ENCODE measurements at regions not wholly inside any gene's neighbourhood (a gene's known extent, or its start where the extent isn't known, plus 50 kb on each side); places are given as distances from the start of the nearest gene placed in this dataset.

- FAIRE-seq = no peak
- TF ChIP-seq, protein P1, sequence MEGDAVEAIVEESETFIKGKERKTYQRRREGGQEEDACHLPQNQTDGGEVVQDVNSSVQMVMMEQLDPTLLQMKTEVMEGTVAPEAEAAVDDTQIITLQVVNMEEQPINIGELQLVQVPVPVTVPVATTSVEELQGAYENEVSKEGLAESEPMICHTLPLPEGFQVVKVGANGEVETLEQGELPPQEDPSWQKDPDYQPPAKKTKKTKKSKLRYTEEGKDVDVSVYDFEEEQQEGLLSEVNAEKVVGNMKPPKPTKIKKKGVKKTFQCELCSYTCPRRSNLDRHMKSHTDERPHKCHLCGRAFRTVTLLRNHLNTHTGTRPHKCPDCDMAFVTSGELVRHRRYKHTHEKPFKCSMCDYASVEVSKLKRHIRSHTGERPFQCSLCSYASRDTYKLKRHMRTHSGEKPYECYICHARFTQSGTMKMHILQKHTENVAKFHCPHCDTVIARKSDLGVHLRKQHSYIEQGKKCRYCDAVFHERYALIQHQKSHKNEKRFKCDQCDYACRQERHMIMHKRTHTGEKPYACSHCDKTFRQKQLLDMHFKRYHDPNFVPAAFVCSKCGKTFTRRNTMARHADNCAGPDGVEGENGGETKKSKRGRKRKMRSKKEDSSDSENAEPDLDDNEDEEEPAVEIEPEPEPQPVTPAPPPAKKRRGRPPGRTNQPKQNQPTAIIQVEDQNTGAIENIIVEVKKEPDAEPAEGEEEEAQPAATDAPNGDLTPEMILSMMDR (IDR thresholded peaks at IDR 0.05; ENCODE audit: insufficient read depth, missing control alignments) = no peak
These were observed 121.2 kb upstream of the ADAMTSL1 start for GRCh38 chr9:18352711-18353110.

DNA sequence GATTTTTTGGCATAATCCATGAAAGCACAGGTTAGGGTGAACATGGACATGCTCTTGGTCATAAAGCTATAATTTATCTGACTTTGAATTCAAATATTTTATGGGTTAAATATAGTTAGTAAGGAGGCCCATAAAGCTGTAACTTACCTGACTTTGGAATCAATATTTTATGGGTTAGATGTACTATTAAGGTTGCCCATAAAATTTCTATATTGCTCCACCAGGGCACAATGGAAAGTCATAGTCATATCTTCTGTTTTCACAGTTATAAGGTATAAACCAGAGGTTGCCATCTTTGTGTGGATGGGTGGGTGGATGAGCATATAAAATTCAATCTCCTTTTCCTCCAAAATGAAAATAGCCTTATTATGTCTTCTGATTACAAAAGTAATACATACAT lies 120.5 kb upstream of the ADAMTSL1 start:
- FAIRE-seq = no peak
- DNase-seq (ENCODE audit: insufficient read length, low spot score) = no peak
- TF ChIP-seq, protein P1 (IDR thresholded peaks at IDR 0.05; ENCODE audit: insufficient read depth, missing control alignments) = no peak

More at GRCh38 chr9:18352711-18353110, 121.2 kb upstream of the ADAMTSL1 start:
- DNase-seq (ENCODE audit: insufficient read length, low spot score) = no peak

GRCh38 chr9:18357321-18357720 lies 116.6 kb upstream of the ADAMTSL1 start:
- TF ChIP-seq, protein P1 (IDR thresholded peaks at IDR 0.05; ENCODE audit: insufficient read depth, missing control alignments) = no peak
- FAIRE-seq (no peak), DNase-seq (ENCODE audit: insufficient read length, low spot score) (no peak)

DNA sequence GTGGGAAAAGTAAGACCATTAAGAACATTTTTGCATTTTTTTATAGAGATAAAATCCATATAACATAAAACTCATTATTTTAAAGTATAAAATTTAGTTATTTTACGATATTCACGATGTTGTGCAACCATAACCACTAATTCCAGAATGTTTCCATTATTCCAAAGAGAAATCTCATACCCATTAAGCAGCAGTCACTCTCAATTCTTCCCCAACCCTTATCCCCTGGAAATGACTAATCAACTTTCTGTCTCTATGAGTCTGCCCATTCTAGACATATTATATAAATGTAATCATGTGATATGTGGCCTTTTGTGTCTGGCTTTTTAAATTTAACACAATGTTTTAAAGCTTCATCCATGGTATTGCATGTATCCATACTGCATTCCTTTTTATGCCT lies 115.6 kb upstream of the ADAMTSL1 start:
- no peak for DNase-seq (ENCODE audit: insufficient read length, low spot score)
- TF ChIP-seq, protein P1 (IDR thresholded peaks at IDR 0.05; ENCODE audit: insufficient read depth, missing control alignments) = no peak
- no peak for FAIRE-seq

DNA sequence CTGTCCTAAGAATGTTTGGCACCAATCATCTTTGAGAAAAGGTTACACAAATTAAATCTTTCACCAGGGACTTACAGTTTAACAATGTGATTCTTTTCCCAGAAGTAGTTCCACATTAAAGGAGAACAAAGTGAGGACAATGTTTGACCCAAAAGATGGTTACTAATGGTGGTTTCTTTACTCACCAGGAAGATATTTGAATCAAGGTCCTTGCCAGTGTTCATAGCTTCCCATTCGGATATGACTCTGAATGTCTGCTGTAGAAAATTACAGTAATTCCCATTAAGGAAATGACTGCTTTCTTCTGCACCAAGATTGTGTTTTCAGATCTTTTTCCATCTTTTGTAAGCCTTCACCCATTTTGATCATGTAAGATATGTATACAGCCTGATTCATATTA lies 114.6 kb upstream of the ADAMTSL1 start:
- no peak for DNase-seq (ENCODE audit: insufficient read length, low spot score)
- TF ChIP-seq, protein P1 (IDR thresholded peaks at IDR 0.05; ENCODE audit: insufficient read depth, missing control alignments) = no peak
- FAIRE-seq = no peak

DNA sequence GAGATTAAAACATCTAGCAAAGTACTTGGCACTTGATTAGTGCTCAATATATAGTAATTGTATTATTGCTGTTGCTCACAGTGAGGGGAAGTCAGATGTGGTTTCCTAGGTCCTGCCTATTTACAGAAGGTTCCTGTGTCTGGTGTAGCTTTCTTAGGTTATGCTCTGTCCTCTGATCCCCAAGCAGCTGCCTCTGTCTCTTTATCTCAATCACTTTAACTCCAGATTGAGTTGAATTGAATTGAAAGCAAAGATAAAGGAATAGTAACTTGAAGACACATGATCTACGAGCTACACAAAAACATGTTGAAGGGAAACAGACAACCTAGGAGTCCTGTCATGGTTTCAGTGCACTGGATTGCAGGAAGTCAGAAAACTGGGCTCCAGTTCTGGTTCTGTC lies 113.9 kb upstream of the ADAMTSL1 start:
- DNase-seq (ENCODE audit: insufficient read length, low spot score) (no peak), FAIRE-seq (no peak)
- TF ChIP-seq, protein P1 (IDR thresholded peaks at IDR 0.05; ENCODE audit: insufficient read depth, missing control alignments) = no peak

- DNase-seq (ENCODE audit: insufficient read length, low spot score) (no peak), FAIRE-seq (no peak)
- TF ChIP-seq, protein P1 (IDR thresholded peaks at IDR 0.05; ENCODE audit: insufficient read depth, missing control alignments) = no peak
These were observed 112.3 kb upstream of the ADAMTSL1 start for GRCh38 chr9:18361646-18362045.

Measured in D721Med (cell line).